NCI-H510A treated with DMSO at 0.1 percent for 48 hours (cell line): ENCODE measurements at regions not wholly inside any gene's neighbourhood (a gene's known extent, or its start where the extent isn't known, plus 50 kb on each side); places are given as distances from the start of the nearest gene placed in this dataset.
"Not testable (repeated sequence)": the region's sequence is repeated elsewhere in the genome, so short reads cannot be mapped to it uniquely, and the experiment has no call there.

Experiments used
- DNase-seq: peaks from one replicate; lab custom pipeline; 2025; lab: John Stamatoyannopoulos, UW

GRCh38 chr21:35199733-35200015, 150.6 kb upstream of the RUNX1 start:
- no peak for DNase-seq

DNA sequence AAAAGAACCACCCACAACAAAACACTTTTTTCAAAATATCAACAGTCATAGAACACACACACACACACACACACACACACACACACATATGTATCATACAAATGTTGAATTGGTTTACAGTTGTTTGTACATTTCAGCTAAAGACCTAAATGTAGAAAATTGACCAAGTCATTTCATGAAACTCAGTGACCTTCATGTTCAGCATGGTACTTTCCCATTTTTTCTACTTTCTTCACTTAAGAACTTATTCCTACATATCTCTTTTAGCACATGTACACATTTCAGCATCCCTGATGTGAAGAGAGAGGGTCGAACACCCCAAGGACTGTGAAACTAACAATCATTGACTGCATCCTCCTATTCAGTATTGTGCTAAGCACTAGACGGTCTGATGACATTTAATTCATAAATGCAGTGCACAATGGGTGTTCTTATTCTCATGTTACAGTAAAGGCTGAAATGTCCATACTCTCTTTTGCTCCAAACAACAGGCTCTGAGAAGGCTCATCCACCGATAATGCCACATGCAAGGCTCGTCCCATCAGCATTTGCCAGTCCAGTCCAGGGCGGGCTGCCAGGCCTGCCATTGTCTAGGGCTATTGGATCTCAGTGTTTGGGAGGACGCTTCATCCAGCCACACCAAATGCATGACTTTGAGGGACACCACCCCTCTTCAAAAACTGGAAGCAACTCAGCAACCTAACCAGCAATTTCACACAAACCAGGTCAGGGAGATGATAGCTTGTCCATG, 150.1 kb upstream of the RUNX1 start:
- no peak for DNase-seq

DNA sequence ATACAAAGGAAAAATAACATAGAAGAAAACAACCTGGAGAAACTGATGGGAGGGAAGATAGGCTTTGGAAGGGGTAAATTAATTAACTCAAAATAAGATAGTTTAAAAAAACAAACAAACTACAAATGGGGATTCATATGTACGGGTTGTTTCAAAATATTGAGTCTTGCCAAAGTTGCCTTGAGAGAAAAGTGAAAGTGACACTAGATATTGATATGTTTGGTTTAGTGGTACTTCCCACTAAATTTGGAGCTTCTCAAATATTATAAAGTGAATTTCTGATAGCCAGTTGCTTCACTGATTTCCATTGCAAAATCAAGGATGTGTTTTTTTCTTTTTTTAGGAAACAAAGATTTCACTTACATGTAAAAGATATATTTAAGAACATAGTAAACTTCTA, 149.5 kb upstream of the RUNX1 start:
- no peak for DNase-seq

GRCh38 chr21:35197992-35198431, 148.9 kb upstream of the RUNX1 start:
- DNase-seq, result no peak

DNA sequence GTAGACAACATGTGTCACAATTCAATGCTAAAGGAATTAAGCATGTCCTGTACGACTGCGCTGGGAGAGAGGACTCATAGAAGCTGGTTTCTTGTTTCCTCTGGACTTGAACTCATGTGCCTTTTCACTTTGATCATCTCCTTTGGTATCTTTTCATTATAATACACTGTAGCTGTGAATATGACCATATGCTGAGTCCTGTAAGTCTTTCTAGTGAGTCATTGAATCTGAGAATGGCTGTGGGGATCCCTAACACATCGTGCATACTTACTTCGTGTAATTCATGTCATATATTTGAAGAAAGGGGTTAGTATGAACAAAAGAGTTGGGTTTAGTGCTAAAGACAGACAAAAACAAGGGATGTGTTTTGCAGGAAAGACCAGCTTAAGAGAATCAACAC, 148.1 kb upstream of the RUNX1 start:
- no peak for DNase-seq

GRCh38 chr21:35196128-35196527, 147.0 kb upstream of the RUNX1 start:
- no peak for DNase-seq

- DNase-seq, result no peak
These were observed 146.1 kb upstream of the RUNX1 start for GRCh38 chr21:35195232-35195631.

GRCh38 chr21:35191754-35192153, 142.7 kb upstream of the RUNX1 start:
- DNase-seq, result no peak

GRCh38 chr21:35191128-35191527, 142.0 kb upstream of the RUNX1 start:
- DNase-seq, result no peak

GRCh38 chr21:35190201-35190701, 141.1 kb upstream of the RUNX1 start:
- no peak for DNase-seq

DNA sequence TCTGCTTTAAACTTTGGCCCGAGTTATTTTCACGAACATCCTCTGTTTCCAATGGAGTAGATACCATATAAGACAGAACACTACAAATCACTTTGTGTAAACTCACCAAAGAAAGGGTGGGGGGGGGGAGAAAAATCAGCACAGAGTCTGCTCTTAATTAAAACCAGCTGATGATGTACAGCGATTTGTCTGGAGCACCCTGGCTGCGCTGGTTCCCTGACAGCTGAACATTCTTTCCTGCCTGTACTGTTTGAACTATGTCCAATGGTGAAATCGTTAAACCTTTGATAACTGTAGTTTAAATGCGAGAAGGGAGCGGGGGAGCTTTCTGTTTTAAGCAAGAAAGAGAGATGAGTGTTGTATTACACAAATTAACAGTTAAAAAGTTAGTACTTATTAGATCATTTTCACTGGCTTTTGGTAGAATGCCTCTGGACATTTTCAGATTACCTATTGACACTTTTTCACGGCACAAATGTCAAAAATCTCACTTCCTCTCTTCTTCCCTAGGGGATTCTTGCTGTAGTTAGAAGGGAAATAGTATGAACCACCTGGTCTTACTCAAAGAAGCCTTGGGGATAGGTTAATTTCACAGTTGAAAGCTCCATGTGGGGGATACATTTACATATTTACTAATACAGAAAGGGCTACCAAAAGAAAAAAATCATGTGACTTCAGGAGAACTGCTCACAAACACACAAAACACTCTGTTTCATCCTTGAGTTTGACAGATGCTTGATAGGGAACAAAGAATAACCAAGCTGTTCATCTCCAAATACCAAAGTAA, 140.2 kb upstream of the RUNX1 start:
- DNase-seq, result no peak

GRCh38 chr21:35183389-35183788, 134.3 kb upstream of the RUNX1 start:
- DNase-seq, result not testable (repeated sequence)

DNA sequence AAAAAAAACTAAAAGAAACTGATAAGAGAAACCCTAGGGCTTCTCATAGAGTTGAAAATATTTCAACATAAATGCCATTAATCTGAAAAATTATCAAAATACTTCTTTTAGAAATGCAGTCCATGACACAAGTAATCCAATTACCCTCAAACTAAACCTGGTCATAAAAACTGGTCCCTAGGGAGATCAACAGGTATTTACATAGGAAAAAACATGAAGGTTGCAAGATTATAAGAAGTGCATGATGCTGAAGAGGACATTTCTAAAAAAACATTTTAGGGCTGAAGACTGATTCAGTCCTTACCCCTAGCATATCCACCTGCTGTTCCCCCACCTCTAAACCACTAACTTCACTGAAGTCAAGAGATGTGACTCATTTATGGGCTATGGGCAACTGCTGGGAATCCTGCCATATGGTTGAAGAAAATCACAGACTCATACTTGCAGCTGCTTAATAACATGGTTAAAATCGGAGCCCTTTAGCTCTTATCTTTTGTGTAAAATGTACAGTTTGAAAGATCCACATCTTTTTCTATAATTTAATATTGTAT, 131.0 kb upstream of the RUNX1 start:
- no peak for DNase-seq

DNA sequence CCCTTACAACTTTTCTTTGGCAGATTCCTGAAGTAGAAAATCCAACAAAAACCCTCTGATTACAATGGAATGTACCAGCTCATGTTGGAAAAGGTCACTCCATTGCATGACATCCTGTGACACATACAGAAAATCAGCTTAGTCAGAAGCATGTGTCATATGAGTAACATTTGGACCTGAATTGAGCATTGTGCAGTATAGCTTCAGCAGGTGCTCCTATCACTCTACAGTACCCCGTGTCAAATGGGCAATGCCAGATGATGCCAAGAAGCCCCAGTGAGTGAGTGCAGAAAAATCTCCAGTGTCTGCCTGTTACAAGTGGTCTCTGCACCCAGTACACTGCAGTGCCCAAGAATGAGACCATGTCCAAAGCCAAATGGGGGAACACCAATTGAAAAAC, 129.7 kb upstream of the RUNX1 start:
- no peak for DNase-seq

- DNase-seq, result no peak
These were observed 129.0 kb upstream of the RUNX1 start for GRCh38 chr21:35178098-35178497.

GRCh38 chr21:35172231-35172630, 123.1 kb upstream of the RUNX1 start:
- DNase-seq, result no peak

DNA sequence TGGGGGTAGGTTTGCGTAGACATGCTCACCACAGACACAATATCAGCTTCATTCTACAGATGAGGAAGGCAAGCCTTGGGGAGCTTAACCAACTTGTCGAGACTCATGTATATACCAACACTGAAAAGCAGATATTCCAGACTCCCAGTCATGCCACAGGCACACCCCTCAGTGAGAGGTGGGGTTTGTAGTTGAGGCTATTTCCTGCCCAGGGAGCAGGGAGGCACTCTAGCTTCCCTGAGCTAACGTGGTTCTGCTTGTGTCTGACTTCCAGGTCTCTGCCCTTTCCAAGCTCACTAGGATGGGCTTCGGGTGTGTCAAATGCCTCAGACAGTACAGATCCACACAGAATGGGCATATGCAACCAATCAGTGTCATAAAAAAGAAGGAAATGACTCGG, 122.3 kb upstream of the RUNX1 start:
- DNase-seq, result no peak

- no peak for DNase-seq
These were observed 121.7 kb upstream of the RUNX1 start for GRCh38 chr21:35170818-35171217.

DNA sequence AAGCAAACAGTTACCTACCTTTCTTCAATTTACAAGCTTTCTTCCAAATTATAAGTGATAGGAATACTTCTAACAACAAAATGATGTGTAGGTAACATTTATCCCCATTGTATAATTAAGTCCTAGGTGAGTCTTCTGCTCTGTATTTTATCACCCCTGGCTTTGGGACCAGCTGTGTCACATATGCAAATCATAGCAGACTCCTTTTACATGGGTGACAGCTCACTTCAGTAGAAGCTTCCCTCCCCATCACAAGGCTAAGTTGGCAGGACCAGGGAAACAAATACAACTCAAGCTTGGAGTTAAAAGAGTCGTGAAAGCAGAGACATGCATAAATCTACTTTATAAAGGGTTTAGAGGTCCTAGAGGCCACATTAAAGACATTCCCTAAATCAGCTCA, 121.1 kb upstream of the RUNX1 start:
- no peak for DNase-seq

DNA sequence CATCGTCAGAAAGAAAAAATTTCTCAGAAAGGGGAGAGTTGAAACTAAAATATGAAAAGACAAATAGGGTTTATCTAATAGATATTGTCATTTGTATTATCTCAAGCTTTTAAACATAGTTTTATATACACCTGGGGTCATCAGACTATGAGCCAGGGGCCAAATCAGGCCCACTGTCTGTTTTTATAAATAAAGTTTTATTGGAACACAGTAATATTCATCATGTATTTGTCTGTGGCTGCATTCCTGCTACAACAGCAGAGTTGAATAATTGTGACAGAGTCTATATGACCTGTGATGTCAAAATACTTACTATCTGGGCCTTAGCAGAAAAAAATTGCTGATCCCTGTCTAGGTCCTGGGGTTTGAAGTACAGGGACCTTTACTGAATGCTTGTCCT, 120.5 kb upstream of the RUNX1 start:
- DNase-seq, result no peak

- DNase-seq, result no peak
These were observed 119.6 kb upstream of the RUNX1 start for GRCh38 chr21:35168735-35169134.

DNA sequence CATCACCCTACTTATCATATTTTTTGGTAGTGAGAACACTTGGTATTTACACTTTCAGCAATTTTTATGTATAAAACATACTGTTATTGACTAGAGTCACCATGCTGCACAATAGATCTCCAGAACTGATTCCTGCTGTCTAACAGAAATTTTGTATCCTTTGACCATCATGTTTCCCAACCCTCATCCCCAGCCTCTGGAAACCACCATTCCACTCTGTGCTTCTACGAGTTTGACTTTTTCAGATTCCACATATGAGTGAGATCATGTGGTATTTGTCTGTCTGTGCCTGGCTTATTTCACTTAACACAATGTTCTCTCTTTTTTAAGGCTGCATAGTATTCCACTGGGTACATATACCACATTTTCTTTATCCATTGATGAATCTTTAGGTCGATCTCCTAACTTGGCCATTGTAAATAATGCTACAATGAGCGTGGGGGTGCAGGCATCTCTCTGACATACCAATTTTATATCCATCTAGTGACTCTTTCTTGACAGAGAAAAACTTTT, 115.9 kb upstream of the RUNX1 start:
- no peak for DNase-seq

GRCh38 chr21:35164380-35164779, 115.3 kb upstream of the RUNX1 start:
- DNase-seq, result no peak
